ENCODE measurements at regions not wholly inside any gene's neighbourhood (a gene's known extent, or its start where the extent isn't known, plus 50 kb on each side); places are given as distances from the start of the nearest gene placed in this dataset.

- no peak for DNase-seq (ENCODE audit: low read depth in 1 of 2, low spot score in 1 of 2)
- no peaks in the 10 kb centered on the region for H3K27me3 ChIP-seq
- no peak overlapping the region for H3K27ac ChIP-seq
- no peaks in the 10 kb centered on the region for H3K36me3 ChIP-seq
- H3K9me3 ChIP-seq (ENCODE audit: low read depth), result no peaks in the 10 kb centered on the region
- TF ChIP-seq, protein P1, sequence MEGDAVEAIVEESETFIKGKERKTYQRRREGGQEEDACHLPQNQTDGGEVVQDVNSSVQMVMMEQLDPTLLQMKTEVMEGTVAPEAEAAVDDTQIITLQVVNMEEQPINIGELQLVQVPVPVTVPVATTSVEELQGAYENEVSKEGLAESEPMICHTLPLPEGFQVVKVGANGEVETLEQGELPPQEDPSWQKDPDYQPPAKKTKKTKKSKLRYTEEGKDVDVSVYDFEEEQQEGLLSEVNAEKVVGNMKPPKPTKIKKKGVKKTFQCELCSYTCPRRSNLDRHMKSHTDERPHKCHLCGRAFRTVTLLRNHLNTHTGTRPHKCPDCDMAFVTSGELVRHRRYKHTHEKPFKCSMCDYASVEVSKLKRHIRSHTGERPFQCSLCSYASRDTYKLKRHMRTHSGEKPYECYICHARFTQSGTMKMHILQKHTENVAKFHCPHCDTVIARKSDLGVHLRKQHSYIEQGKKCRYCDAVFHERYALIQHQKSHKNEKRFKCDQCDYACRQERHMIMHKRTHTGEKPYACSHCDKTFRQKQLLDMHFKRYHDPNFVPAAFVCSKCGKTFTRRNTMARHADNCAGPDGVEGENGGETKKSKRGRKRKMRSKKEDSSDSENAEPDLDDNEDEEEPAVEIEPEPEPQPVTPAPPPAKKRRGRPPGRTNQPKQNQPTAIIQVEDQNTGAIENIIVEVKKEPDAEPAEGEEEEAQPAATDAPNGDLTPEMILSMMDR (IDR thresholded peaks at IDR 0.05; ENCODE audit: low read depth, low read length), result no peak
- H3K4me1 ChIP-seq (ENCODE audit: low read depth), result no peaks in the 10 kb centered on the region
- no peak overlapping the region for H3K4me3 ChIP-seq
These were observed 328.8 kb upstream of the NOVA1 start for GRCh38 chr14:26926585-26926984.

- TF ChIP-seq, protein P1 (IDR thresholded peaks at IDR 0.05; ENCODE audit: low read depth, low read length), result no peak
- Histone ChIP-seq H3K36me3 (no peaks in the 10 kb centered on the region), H3K27ac (no peak overlapping the region), H3K27me3 (no peaks in the 10 kb centered on the region), H3K9me3 (ENCODE audit: low read depth) (no peaks in the 10 kb centered on the region), H3K4me3 (no peak overlapping the region), H3K4me1 (ENCODE audit: low read depth) (no peaks in the 10 kb centered on the region)
- no peak for DNase-seq (ENCODE audit: low read depth in 1 of 2, low spot score in 1 of 2)
These were observed 330.2 kb upstream of the NOVA1 start for GRCh38 chr14:26928019-26928418.

DNA sequence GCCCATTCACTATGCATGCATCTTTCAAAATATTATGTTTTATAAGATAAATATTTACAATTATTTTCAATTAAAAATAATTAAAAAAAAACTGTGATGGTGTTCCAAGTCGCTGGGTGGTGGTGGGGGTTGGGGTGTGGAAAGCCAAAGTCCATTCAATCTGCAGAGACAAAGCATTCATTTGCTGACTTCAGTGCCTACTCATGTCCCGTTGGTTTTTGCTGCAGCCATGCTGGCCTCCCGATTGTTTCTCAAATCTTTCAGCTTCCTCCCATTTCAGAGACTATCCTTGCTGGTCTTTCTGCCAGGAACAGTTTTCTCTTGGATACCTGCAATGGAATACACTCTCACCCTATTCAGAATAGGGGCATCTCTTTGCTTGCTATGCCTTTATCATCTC lies 331.5 kb upstream of the NOVA1 start:
- H3K9me3 ChIP-seq (ENCODE audit: low read depth), result no peaks in the 10 kb centered on the region
- H3K36me3 ChIP-seq, result no peaks in the 10 kb centered on the region
- H3K27me3 ChIP-seq, result no peaks in the 10 kb centered on the region
- no peaks in the 10 kb centered on the region for H3K4me1 ChIP-seq (ENCODE audit: low read depth)
- H3K27ac ChIP-seq, result no peak overlapping the region
- TF ChIP-seq, protein P1 (IDR thresholded peaks at IDR 0.05; ENCODE audit: low read depth, low read length), result no peak
- DNase-seq (ENCODE audit: low read depth in 1 of 2, low spot score in 1 of 2), result no peak
- H3K4me3 ChIP-seq, result no peak overlapping the region

DNA sequence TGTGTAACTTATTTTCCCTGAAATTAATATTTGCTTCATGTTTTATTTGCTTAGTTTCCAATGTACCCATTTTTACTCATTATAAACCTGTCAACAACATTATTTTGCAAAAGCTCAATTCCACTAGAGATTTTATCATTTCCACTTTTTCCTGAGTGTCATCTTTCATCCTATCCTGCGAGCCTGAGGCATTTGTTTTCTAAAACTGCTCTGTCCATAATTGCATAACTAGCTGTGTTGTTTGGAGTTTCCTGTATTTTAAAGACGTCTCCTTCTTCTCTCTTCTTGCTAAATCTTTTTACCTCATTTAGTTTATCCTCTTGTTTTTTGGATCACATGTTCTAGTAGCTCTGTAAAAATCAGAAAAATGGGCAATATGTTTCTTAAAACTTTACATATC lies 332.7 kb upstream of the NOVA1 start:
- Histone ChIP-seq H3K4me1 (ENCODE audit: low read depth) (no peaks in the 10 kb centered on the region), H3K9me3 (ENCODE audit: low read depth) (no peaks in the 10 kb centered on the region), H3K4me3 (no peak overlapping the region), H3K36me3 (no peaks in the 10 kb centered on the region), H3K27ac (no peak overlapping the region), H3K27me3 (no peaks in the 10 kb centered on the region)
- no peak for DNase-seq (ENCODE audit: low read depth in 1 of 2, low spot score in 1 of 2)
- TF ChIP-seq, protein P1 (IDR thresholded peaks at IDR 0.05; ENCODE audit: low read depth, low read length), result no peak

- Histone ChIP-seq H3K4me3 (no peak overlapping the region), H3K27me3 (no peaks in the 10 kb centered on the region), H3K36me3 (no peaks in the 10 kb centered on the region), H3K4me1 (ENCODE audit: low read depth) (no peaks in the 10 kb centered on the region), H3K9me3 (ENCODE audit: low read depth) (no peaks in the 10 kb centered on the region), H3K27ac (no peak overlapping the region)
- DNase-seq (ENCODE audit: low read depth in 1 of 2, low spot score in 1 of 2), result no peak
- TF ChIP-seq, protein P1 (IDR thresholded peaks at IDR 0.05; ENCODE audit: low read depth, low read length), result no peak
These were observed 334.8 kb upstream of the NOVA1 start for GRCh38 chr14:26932606-26933005.

GRCh38 chr14:26933431-26933830 lies 335.6 kb upstream of the NOVA1 start:
- no peak overlapping the region for H3K4me3 ChIP-seq
- no peaks in the 10 kb centered on the region for H3K4me1 ChIP-seq (ENCODE audit: low read depth)
- no peak overlapping the region for H3K27ac ChIP-seq
- H3K27me3 ChIP-seq, result no peaks in the 10 kb centered on the region
- H3K36me3 ChIP-seq, result no peaks in the 10 kb centered on the region
- H3K9me3 ChIP-seq (ENCODE audit: low read depth), result no peaks in the 10 kb centered on the region
- TF ChIP-seq, protein P1 (IDR thresholded peaks at IDR 0.05; ENCODE audit: low read depth, low read length), result no peak
- no peak for DNase-seq (ENCODE audit: low read depth in 1 of 2, low spot score in 1 of 2)
